OCI-LY7 (cell line): ENCODE measurements at regions not wholly inside any gene's neighbourhood (a gene's known extent, or its start where the extent isn't known, plus 50 kb on each side); places are given as distances from the start of the nearest gene placed in this dataset.

Experiments
- EZH2phosphoT487 ChIP-seq: fragments of 200-600 bp; sonication (generic); IDR thresholded peaks from 2 replicates; pipeline ENCODE4 v1.6.1; 2018; ENCODE audit warnings: low read depth, borderline replicate concordance, mild to moderate bottlenecking, mixed run types, antibody characterized with exemption, low read length, moderate library complexity, mixed read lengths
- TF ChIP-seq, protein P1 (sequence below): fragments of 200-600 bp; sonication (generic); conservative IDR thresholded peaks from 2 replicates; pipeline ENCODE4 v1.5.1; 2014; ENCODE audit warnings: mild to moderate bottlenecking, antibody characterized with exemption, low read length, moderate library complexity, mixed read lengths

DNA sequence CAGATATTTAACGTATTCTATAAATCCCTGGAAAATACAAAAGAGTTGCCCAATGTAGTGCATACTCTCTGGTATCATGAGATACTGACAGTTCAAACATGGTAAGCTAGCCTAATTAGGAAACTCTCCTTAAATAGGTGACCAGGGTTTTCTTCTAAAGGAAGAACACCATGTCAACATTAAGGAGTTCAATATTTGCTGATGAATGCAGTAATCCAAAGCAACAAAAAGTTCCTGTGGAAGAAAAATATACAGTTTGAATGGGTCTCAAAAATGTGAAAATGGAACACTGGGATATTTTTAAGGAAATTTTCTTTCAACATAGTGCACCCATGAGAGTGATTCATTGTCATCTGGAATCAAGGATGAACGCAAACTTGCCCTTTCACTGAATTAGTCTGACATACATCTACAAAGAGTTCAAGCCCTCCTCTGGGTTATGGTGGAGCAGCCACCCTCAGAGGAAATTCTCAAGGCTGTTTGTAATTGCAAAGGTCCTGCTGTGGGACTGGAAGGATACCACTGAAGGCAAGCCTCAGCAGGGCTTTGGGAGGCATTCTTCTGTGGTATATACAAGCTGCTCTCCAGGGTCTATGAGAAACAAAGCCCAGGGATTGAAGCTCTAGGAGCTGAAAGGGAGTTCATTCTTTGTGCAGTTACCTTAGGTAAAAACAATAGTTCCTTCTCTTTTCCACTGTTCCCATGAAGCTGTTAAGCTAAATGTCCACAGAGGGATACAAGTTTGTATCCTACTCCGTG lies 700.3 kb downstream of the TUSC7 start:
- TF ChIP-seq EZH2phosphoT487, result no peak
- TF ChIP-seq, protein P1, sequence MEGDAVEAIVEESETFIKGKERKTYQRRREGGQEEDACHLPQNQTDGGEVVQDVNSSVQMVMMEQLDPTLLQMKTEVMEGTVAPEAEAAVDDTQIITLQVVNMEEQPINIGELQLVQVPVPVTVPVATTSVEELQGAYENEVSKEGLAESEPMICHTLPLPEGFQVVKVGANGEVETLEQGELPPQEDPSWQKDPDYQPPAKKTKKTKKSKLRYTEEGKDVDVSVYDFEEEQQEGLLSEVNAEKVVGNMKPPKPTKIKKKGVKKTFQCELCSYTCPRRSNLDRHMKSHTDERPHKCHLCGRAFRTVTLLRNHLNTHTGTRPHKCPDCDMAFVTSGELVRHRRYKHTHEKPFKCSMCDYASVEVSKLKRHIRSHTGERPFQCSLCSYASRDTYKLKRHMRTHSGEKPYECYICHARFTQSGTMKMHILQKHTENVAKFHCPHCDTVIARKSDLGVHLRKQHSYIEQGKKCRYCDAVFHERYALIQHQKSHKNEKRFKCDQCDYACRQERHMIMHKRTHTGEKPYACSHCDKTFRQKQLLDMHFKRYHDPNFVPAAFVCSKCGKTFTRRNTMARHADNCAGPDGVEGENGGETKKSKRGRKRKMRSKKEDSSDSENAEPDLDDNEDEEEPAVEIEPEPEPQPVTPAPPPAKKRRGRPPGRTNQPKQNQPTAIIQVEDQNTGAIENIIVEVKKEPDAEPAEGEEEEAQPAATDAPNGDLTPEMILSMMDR, result no peak
